RWPE1 (cell line): ENCODE measurements at regions not wholly inside any gene's neighbourhood (a gene's known extent, or its start where the extent isn't known, plus 50 kb on each side); places are given as distances from the start of the nearest gene placed in this dataset.

Experiments
- CTCF ChIA-PET: fragments of 350-600 bp; sonication (Branson Sonifier 250); formaldehyde crosslinking; extraction: SDS; loops from one replicate; lab custom pipeline; 2021; lab: Yijun Ruan, JAX
- POLR2A ChIA-PET: fragments of 400-600 bp; formaldehyde crosslinking; extraction: SDS; loops from one replicate; lab custom pipeline; 2020; ENCODE audit warnings: antibody characterized with exemption; ENCODE audit not compliant: low non-redundant PET; lab: Yijun Ruan, JAX
- DNase-seq: peaks from one replicate; pipeline ENCODE4 v3.0.0; 2012; ENCODE audit warnings: low spot score
- H3K27ac ChIP-seq: fragments of 450-650 bp; 2 replicates; pipeline ENCODE4 v1.5.1; 2017
- TF ChIP-seq, protein P1 (sequence below): fragments of 450-650 bp; conservative IDR thresholded peaks from 2 replicates; pipeline ENCODE4 v1.5.1; 2017; ENCODE audit warnings: low read depth, mild to moderate bottlenecking

DNA sequence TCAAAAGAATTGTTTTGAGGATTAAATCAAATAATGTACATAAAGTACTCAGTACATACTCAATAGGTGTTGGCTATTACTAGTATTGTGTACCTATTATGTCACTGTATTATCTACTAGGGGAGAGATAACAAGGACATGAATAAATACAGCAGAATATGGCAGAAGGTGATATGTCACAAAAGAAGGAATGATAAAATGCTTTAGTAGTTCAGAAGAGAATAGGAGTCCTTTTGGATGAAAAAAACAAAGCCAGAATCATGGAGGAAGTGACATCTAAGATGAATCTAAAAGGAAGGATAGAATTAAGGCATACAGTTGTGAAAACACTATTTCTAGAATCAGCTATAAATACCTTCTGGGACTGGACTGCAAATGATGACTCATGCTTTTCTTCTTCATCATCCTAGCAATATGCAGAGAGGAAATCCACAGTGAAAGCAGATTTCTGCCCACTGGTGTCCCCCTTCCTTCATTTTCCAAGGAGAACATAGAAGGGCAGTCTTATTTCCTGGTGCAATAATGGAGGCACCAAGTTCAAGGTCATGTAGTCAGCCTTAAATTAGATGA lies 98.7 kb downstream of the GLUD2 start:
- TF ChIP-seq, protein P1, sequence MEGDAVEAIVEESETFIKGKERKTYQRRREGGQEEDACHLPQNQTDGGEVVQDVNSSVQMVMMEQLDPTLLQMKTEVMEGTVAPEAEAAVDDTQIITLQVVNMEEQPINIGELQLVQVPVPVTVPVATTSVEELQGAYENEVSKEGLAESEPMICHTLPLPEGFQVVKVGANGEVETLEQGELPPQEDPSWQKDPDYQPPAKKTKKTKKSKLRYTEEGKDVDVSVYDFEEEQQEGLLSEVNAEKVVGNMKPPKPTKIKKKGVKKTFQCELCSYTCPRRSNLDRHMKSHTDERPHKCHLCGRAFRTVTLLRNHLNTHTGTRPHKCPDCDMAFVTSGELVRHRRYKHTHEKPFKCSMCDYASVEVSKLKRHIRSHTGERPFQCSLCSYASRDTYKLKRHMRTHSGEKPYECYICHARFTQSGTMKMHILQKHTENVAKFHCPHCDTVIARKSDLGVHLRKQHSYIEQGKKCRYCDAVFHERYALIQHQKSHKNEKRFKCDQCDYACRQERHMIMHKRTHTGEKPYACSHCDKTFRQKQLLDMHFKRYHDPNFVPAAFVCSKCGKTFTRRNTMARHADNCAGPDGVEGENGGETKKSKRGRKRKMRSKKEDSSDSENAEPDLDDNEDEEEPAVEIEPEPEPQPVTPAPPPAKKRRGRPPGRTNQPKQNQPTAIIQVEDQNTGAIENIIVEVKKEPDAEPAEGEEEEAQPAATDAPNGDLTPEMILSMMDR = no peak
- H3K27ac ChIP-seq = no peak overlapping the region
- ChIA-PET CTCF (no interaction called here), POLR2A (no interaction called here)
- DNase-seq = no peak

DNA sequence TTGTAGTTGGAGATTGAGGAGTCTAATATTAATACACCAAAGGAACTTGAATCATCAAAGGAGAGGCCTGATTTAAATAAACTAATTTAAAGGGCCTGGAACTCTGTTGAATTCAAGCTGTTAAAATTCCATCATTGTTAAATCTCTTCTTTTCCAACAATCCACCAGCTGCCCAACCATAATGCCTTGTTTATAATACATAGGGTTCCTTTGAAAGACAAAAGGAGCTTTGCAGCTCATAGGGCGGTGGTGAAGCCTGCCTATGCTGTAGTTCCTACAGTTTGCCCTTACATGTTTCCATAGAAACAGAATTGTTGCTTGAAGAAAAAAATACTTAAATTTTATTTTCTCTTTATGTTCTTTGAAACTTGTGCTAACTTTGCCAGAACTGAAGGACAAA lies 102.8 kb downstream of the GLUD2 start:
- DNase-seq = no peak
- CTCF ChIA-PET = no interaction called here

DNA sequence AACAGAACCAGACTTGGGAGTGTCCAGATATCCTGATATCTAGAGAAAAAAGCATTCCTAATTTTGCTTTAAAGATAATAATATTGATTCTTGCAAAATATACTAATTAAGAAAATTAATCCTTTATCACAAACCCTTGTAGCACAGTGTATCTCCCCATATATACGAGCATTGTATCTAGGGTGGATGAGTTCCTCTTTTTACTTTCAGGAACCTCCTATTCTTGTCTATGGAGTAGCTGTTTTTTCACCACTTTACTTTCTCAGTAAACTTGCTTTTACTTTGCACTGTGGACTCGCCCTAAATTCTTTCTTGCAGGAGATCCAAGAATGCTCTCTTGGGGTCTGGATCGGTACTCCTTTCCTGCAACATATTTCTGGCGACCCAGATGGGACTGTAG lies 103.9 kb downstream of the GLUD2 start:
- POLR2A ChIA-PET = no interaction called here
- TF ChIP-seq, protein P1 = no peak
- CTCF ChIA-PET = no interaction called here
- DNase-seq = no peak
- no peak overlapping the region for H3K27ac ChIP-seq

More for the DNA sequence above, 102.8 kb downstream of the GLUD2 start:
- no peak overlapping the region for H3K27ac ChIP-seq
- POLR2A ChIA-PET = no interaction called here
- TF ChIP-seq, protein P1 = no peak

DNA sequence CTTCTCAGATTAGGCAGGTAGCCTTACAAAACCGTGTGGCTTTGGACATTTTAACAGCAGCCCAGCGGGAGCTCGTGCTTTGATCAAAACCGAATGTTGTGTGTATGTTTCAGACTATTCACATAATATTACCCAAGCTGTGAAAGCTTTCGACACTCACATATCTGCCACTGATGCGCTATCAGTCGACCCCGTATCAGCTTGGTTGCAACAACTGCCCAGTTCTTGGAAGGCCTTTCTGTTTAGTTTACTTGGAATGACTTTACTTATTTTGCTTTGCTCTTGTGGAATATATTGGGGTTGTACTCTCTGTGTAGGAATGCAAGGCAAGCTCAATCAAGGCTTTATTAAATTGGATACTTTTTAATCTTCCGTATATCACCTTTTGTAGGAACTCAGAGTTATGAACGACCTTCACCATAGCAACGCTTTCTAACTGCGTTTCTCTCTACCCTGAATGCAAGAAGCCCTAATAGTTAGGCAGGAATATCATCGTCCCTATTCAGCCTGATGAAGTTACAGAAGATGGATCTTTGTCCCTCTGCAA lies 107.5 kb downstream of the GLUD2 start:
- POLR2A ChIA-PET = no interaction called here
- TF ChIP-seq, protein P1 = no peak

DNA sequence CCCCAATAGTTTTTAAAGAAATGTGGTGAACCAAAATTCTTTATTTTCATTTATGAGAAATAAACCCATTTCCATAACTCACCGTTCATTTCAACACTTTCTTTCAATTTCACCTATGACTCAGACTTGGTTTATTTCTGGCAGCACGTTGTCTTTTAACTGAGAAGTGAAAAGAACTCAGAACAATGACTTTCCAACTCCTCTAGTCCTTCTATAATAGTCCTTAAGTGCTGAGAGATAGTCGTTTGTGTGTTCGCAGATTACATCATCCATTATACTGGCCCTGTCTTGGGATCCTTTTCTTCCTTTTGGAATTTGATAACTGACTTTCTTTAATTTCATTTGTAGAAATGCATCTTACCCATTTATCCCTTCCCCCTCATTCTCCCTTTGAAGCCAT lies 113.6 kb downstream of the GLUD2 start:
- POLR2A ChIA-PET = no interaction called here
- TF ChIP-seq, protein P1 = no peak
- CTCF ChIA-PET = interaction anchor here (1.0 kb wide), 1 partner anchor 114 kb away, joined by 4 read pairs; the partner anchor contains the start of gene GLUD2
- DNase-seq = no peak
- no peak overlapping the region for H3K27ac ChIP-seq

More for the DNA sequence above, 107.5 kb downstream of the GLUD2 start:
- CTCF ChIA-PET = no interaction called here
- DNase-seq = no peak
- no peak overlapping the region for H3K27ac ChIP-seq

DNA sequence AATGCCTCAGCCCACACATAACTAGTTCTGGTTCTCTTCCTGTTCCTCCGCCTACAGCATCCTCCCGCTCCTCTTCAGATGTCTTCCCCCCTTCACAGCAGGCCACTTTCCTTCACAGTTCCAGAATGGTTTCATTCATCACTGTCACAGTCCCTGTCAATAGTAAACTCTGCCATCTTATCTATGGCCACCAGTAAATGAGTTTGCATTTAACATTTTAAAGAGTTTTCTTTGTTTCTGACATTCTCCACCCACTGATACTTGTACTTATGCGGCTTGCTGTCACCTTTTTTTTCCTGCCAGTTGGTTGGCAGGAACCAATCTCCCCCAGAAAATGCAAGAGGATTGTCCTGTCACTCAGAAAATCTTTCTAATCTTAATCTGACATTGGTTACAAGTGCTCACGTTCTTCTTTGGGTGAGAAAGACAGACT lies 114.1 kb downstream of the GLUD2 start:
- CTCF ChIA-PET = no interaction called here
- POLR2A ChIA-PET = no interaction called here
- H3K27ac ChIP-seq = no peak overlapping the region
- no peak for DNase-seq
- TF ChIP-seq, protein P1 = no peak
